Suppressor macrophage (primary cell): ENCODE measurements at regions not wholly inside any gene's neighbourhood (a gene's known extent, or its start where the extent isn't known, plus 50 kb on each side); places are given as distances from the start of the nearest gene placed in this dataset.

Experiments used
- DNase-seq, 4 experiments: peaks; one replicate each; pipeline ENCODE4 v3.0.0-alpha.2; 2020 to 2022

GRCh38 chr16:73738266-73738665 lies 558.3 kb upstream of the PSMD7 start:
- no peak for DNase-seq

GRCh38 chr16:73737637-73738036 lies 559.0 kb upstream of the PSMD7 start:
- DNase-seq, result no peak

- DNase-seq, result no peak
Measured at GRCh38 chr16:73735954-73736353, 560.7 kb upstream of the PSMD7 start.

GRCh38 chr16:73735018-73735417 lies 561.6 kb upstream of the PSMD7 start:
- DNase-seq, result no peak

- no peak for DNase-seq
Measured at GRCh38 chr16:73732681-73733080, 563.9 kb upstream of the PSMD7 start.

GRCh38 chr16:73732143-73732542 lies 564.5 kb upstream of the PSMD7 start:
- DNase-seq, result no peak

- no peak for DNase-seq
Measured at GRCh38 chr16:73730481-73731090, 566.0 kb upstream of the PSMD7 start.

- DNase-seq, result no peak
Measured at GRCh38 chr16:73725156-73725555, 571.5 kb upstream of the PSMD7 start.

GRCh38 chr16:73724503-73724902 lies 572.1 kb upstream of the PSMD7 start:
- DNase-seq, result no peak

GRCh38 chr16:73717266-73717974 lies 579.2 kb upstream of the PSMD7 start:
- DNase-seq, result no peak

- no peak for DNase-seq
Measured at GRCh38 chr16:73714976-73715375, 581.6 kb upstream of the PSMD7 start.

- peak; percentile 4 to 32 (median 14) for DNase-seq
Measured at GRCh38 chr16:73713778-73714495, 582.7 kb upstream of the PSMD7 start.

- DNase-seq, result no peak
Measured at GRCh38 chr16:73713251-73713650, 583.4 kb upstream of the PSMD7 start.

- DNase-seq, result no peak
Measured at GRCh38 chr16:73711406-73712080, 585.1 kb upstream of the PSMD7 start.

GRCh38 chr16:73710526-73710925 lies 586.1 kb upstream of the PSMD7 start:
- DNase-seq, result no peak

GRCh38 chr16:73707863-73708262 lies 588.8 kb upstream of the PSMD7 start:
- DNase-seq, result no peak

GRCh38 chr16:73703891-73704290 lies 592.7 kb upstream of the PSMD7 start:
- DNase-seq, result no peak

- DNase-seq, result no peak
Measured at GRCh38 chr16:73697336-73697735, 599.3 kb upstream of the PSMD7 start.

- DNase-seq, result no peak
Measured at GRCh38 chr16:73692861-73693260, 603.8 kb upstream of the PSMD7 start.

GRCh38 chr16:73683804-73684203 lies 612.8 kb upstream of the PSMD7 start:
- DNase-seq, result no peak

- DNase-seq, result no peak
Measured at GRCh38 chr16:73672135-73672534, 624.2 kb upstream of the ZFHX3 start.

- no peak for DNase-seq
Measured at GRCh38 chr16:73670836-73671820, 623.2 kb upstream of the ZFHX3 start.
